ENCODE measurements at regions not wholly inside any gene's neighbourhood (a gene's known extent, or its start where the extent isn't known, plus 50 kb on each side); places are given as distances from the start of the nearest gene placed in this dataset.
A peak's percentile ranks its signal among the peaks of the same experiment; 100 is the strongest.

GRCh38 chr13:48806522-48806921, 152.8 kb downstream of the CYSLTR2 start:
- TF ChIP-seq, protein P1, sequence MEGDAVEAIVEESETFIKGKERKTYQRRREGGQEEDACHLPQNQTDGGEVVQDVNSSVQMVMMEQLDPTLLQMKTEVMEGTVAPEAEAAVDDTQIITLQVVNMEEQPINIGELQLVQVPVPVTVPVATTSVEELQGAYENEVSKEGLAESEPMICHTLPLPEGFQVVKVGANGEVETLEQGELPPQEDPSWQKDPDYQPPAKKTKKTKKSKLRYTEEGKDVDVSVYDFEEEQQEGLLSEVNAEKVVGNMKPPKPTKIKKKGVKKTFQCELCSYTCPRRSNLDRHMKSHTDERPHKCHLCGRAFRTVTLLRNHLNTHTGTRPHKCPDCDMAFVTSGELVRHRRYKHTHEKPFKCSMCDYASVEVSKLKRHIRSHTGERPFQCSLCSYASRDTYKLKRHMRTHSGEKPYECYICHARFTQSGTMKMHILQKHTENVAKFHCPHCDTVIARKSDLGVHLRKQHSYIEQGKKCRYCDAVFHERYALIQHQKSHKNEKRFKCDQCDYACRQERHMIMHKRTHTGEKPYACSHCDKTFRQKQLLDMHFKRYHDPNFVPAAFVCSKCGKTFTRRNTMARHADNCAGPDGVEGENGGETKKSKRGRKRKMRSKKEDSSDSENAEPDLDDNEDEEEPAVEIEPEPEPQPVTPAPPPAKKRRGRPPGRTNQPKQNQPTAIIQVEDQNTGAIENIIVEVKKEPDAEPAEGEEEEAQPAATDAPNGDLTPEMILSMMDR (IDR thresholded peaks at IDR 0.05; ENCODE audit: low read depth, low read length) = no peak
- DNase-seq (ENCODE audit: extremely low read depth, low read depth) = no peak

- TF ChIP-seq, protein P1 (IDR thresholded peaks at IDR 0.05; ENCODE audit: low read depth, low read length) = no peak
- DNase-seq (ENCODE audit: extremely low read depth, low read depth) = no peak
Observed at GRCh38 chr13:48808683-48809082, 155.0 kb downstream of the CYSLTR2 start.

- TF ChIP-seq, protein P1 (IDR thresholded peaks at IDR 0.05; ENCODE audit: low read depth, low read length) = no peak
- DNase-seq (ENCODE audit: extremely low read depth, low read depth) = no peak
Observed at GRCh38 chr13:48810013-48810412, 156.3 kb downstream of the CYSLTR2 start.

DNA sequence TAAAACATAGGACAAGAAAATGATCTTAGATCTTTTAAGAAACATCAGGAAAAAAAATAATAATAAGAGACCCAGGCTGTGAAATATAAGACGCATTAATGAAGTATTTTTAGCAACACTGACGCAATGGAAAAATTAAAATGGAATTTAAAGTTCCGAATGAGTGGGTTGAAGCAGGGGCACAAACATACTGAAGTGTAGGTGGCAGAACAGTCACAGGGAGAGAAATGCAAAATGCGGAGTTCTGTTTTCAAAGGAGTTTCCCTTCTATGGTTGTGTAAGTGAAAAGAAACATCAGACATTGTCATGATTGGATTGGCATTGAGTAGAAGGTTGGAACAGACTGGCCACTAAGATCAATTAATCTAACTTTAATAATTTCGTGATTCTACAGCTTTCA, 159.8 kb downstream of the CYSLTR2 start:
- TF ChIP-seq, protein P1 (IDR thresholded peaks at IDR 0.05; ENCODE audit: low read depth, low read length) = no peak
- no peak for DNase-seq (ENCODE audit: extremely low read depth, low read depth)

- TF ChIP-seq, protein P1 (IDR thresholded peaks at IDR 0.05; ENCODE audit: low read depth, low read length) = no peak
- no peak for DNase-seq (ENCODE audit: extremely low read depth, low read depth)
Observed at GRCh38 chr13:48816700-48817099, 159.0 kb upstream of the FNDC3A start.

GRCh38 chr13:48817166-48817802, 158.4 kb upstream of the FNDC3A start:
- TF ChIP-seq, protein P1 (IDR thresholded peaks at IDR 0.05; ENCODE audit: low read depth, low read length) = no peak
- no peak for DNase-seq (ENCODE audit: extremely low read depth, low read depth)

GRCh38 chr13:48818495-48819356, 157.0 kb upstream of the FNDC3A start:
- TF ChIP-seq, protein P1 (IDR thresholded peaks at IDR 0.05; ENCODE audit: low read depth, low read length) = no peak
- DNase-seq (ENCODE audit: extremely low read depth, low read depth) = peak; percentile 88

Data from AG09319 (cell line).